ENCODE measurements at regions not wholly inside any gene's neighbourhood (a gene's known extent, or its start where the extent isn't known, plus 50 kb on each side); places are given as distances from the start of the nearest gene placed in this dataset.

GRCh38 chr3:23748398-23749110 lies 57.2 kb upstream of the UBE2E1 start (continued):
- TF ChIP-seq SPI1 (IDR thresholded peaks at IDR 0.05; ENCODE audit: borderline replicate concordance, insufficient read depth, low read depth, low read length) (peak; percentile 79), IKZF2 (IDR thresholded peaks at IDR 0.05) (peak; percentile 47 to 57; a peak in 2 of 4 replicates), ATF7 (IDR thresholded peaks at IDR 0.05; ENCODE audit: low read depth) (peak; percentile 44; the same call in 1 of the 2 replicates), EP300 (IDR thresholded peaks at IDR 0.05; ENCODE audit: borderline replicate concordance in 1 of 2, control insufficient read depth in 1 of 2, low read depth in 2 of 2, low read length in 2 of 2) (no peak), YY1 (IDR thresholded peaks at IDR 0.05; ENCODE audit: low read depth, low read length) (no peak), LARP7 (IDR thresholded peaks at IDR 0.05) (no peak)

- RAD21 ChIA-PET (ENCODE audit: unreplicated experiment) = no interaction called here
- Histone ChIP-seq H3K79me2 (ENCODE audit: control insufficient read depth, insufficient read depth, low read length) (no peaks in the 10 kb centered on the region), H2AFZ (ENCODE audit: control insufficient read depth, low read depth, low read length) (no peak overlapping the region), H3K9ac (ENCODE audit: control insufficient read depth, insufficient read depth, low read length) (no peak overlapping the region), H3K9me3 (replicated peaks; ENCODE audit: control insufficient read depth, insufficient read depth, low read length) (no peaks in the 10 kb centered on the region), H4K20me1 (ENCODE audit: control insufficient read depth, insufficient read depth) (no peaks in the 10 kb centered on the region), H3K4me3 (no peak overlapping the region), H3K4me2 (ENCODE audit: control insufficient read depth, insufficient read depth) (no peak overlapping the region), H3K4me1 (ENCODE audit: control insufficient read depth, insufficient read depth, low read length) (no peaks in the 10 kb centered on the region), H3K36me3 (ENCODE audit: control insufficient read depth in 2 of 2, insufficient read depth in 2 of 2, low read length in 1 of 2) (no peaks in the 10 kb centered on the region), H3K27me3 (replicated peaks in 1 of 2; ENCODE audit: control insufficient read depth in 2 of 2, insufficient read depth in 2 of 2, low read length in 1 of 2) (no peaks in the 10 kb centered on the region), H3K27ac (ENCODE audit: control insufficient read depth, insufficient read depth) (no peak overlapping the region)
- FAIRE-seq (no peak), ATAC-seq (peak; percentile 31; the same call in 2 of the 3 replicates), DNase-seq (ENCODE audit: low read depth, low spot score) (no peak)
- POLR2A ChIA-PET = interaction anchor here (1.0 kb wide), 1 partner anchor 85 kb away, joined by 4 read pairs; no protein-coding TSS in a partner anchor
- no TSS peak for BruUV-seq (replicated peaks)
- intact Hi-C loops (cut with micrococcal nuclease; ENCODE audit: unreplicated experiment) = no loop called here
- SMC1A ChIA-PET (ENCODE audit: uncharacterized antibody, unreplicated experiment) = interaction anchor here (0.6 to 1.4 kb wide), 3 partner anchors 10 to 1658 kb away, joined by 3 to 4 read pairs (median 3); no protein-coding TSS in a partner anchor
- 58% methylated on average over 4 of the region's 4 CpGs for WGBS (ENCODE audit: insufficient coverage, insufficient replicate concordance, low lambda C conversion rate, missing lambda C conversion rate)
- CTCF ChIA-PET = interaction anchor here (1.6 kb wide), 1 partner anchor 9 kb away, joined by 3 read pairs; no protein-coding TSS in a partner anchor
- in situ Hi-C loops (cut with MboI) = no loop called here
- TF ChIP-seq USF1 (IDR thresholded peaks at IDR 0.05; ENCODE audit: borderline replicate concordance, extremely low read length, insufficient read depth, low read depth, low read length) (no peak), FOXM1 (IDR thresholded peaks at IDR 0.05; ENCODE audit: low read depth, low read length) (no peak), IKZF2 (IDR thresholded peaks at IDR 0.05) (no peak), ZBTB40 (IDR thresholded peaks at IDR 0.05; ENCODE audit: borderline replicate concordance) (no peak), E2F8 (IDR thresholded peaks at IDR 0.05; ENCODE audit: low read depth, partially characterized antibody) (no peak), RB1 (IDR thresholded peaks at IDR 0.05; ENCODE audit: borderline replicate concordance) (no peak)
These were observed 56.1 kb upstream of the UBE2E1 start for GRCh38 chr3:23749609-23750008.
